T follicular helper cell (primary cell): ENCODE measurements at regions not wholly inside any gene's neighbourhood (a gene's known extent, or its start where the extent isn't known, plus 50 kb on each side); places are given as distances from the start of the nearest gene placed in this dataset.

ENCODE experiments used
- DNase-seq: peaks from one replicate; pipeline ENCODE4 v3.0.0-alpha.2; 2020; ENCODE audit warnings: low read depth

DNA sequence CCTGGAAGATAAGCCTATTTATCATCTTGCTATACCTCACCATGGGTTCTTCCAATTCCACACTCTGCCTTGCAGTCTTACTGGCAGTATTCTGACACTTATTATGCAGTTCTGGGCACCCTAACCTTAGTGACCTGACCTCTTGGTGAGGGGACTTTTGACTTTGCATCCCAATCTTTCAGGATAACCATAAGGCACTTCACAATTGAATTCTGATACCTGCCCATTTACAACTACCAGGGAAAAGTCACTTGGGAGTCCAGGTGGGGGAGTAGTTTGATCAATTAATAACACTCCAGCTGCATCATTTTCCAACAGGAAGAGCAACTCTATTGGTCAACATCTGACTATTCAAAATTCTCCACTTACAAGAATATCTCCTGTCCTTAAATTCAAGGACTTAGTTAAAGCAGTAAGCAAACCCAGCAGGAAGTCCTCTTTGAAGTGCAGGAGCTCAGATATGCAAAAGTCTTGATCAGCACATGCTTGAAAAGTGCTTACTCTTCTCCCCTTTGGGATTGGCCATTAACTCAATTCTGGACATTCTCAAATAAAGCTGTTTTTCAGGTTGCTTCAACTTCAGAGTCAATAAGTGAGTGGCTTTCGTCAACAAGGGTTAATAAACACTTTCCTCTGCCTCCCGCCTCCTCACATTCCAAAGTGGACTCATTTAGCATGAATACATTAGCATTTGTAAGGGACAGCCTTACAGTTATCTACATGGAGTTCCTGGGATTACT, 177.4 kb upstream of the NRIP1 start:
- no peak for DNase-seq

DNA sequence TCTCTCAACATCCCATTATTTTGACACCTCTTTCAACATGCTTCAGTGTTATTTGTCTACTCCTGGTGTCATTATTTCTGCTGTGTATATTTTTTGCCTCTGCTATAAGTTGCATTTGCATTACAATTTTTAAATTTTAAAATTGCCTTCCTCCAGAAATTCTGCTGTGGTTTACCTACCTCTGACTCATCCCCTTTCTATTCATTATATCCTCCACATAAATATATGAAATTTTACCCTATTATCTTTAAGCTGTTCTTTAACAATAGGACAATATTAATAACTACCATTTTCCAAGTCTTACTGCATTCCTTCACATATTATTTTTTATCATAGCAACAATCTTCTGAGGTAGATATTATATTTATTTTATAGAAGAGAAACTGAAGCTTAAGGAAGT, 178.1 kb upstream of the NRIP1 start:
- no peak for DNase-seq

DNA sequence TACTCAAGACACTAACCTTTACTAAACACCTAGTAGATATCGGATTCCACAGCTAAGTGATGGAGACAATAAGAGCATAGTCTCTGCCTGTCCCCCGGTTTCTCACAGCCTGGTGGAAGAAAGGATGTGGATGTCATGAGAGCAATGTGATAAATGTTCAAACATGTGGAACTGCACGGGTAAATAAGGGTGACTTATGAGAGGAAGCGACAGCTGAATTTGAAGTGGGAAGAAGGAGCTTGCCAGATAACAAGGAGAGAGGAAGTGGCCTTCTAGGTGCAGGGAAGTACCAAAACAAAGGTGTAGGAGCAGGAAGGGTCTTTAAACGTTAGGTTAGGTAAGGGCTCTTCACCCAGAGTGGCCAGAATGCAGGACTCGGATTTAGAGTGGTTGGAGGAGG, 178.6 kb upstream of the NRIP1 start:
- DNase-seq: no peak

DNA sequence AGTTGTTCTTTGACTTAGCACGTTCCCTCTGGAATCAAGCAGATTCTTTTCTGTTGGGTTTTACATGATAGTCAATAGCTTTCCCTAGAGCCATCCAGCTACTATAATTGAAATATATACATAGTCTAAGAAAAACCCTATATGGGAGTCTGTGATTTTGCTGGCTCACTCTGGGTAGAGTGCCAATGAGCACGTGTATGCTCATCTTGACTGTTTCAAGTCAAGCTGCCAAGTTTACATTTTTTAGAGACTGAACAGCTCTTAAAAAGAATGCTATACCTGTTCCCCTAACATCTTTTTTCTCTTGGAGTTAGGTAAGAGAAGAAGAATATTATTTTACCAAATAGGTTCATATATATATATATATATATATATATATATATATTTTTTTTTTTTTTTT, 182.8 kb upstream of the NRIP1 start:
- DNase-seq: no peak

DNA sequence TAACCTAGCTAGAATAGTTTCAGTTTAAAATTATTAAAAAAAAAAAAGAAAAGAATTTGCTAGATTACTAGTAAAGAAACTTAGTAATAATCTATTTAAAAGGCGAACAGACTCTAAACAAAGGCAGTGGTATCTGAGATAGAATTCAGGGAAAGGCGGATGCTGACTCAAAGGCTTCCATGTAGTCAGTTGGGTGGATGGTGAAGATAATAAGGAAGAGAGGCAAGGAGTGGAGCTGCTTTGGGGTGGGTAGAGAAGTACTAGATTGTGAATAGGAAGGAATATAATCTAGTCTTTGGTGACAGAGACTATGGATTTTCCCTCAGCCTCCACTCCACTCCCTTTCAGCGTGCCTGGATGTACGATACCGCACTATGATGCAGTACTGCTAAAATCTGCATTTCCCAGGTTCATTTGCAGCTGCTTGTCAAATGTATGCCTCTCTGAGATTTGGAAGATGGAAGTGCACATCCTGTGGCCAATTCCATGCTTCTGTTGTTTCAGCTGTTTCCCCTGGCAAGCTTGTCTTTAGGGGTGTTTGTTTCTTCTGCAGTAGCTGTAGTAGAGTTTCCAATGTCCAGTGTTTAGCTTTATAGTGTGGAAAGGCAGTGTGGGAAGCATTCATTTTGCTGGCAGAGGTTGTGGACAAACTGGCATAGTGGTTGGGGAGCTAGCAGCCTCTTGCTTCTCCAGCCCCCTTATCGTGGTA, 184.6 kb upstream of the NRIP1 start:
- DNase-seq: no peak

DNA sequence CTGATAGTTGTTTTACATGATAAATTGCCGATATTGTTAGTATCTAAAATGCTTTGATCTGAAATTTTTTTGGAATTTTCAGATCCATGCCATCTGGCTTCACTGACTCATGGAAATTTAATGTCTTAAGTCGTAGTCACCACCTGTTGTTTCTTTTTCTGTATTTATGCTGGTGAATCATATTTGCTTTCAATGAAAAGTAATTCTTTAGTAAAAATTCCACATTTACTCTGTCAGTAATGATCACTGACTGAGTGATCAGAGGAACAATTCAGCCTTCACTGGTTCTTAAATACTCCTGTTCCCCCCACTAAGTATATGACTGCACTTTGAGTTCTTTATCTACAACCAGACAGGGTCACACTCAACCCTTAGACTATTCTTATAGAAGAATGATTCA, 185.6 kb upstream of the NRIP1 start:
- no peak for DNase-seq

DNA sequence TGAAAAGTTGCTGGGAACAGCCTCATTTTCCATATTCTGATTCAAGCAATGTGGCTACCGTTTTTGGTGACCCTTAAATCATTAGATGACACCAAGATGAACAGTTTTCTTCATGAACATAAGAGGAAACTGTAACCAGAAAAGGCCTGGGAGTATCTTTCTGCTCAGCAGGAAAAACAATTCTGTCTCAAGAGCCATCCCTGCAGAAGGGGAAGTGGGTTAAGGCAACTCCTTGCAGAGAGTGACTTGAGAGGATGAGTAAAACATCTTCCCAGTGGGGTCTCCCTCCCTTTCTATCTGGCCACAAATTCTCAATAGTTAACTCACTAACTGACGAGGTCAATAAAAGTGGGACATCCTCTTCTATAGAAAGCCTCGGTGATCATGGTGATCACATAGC, 187.6 kb upstream of the NRIP1 start:
- no peak for DNase-seq

DNA sequence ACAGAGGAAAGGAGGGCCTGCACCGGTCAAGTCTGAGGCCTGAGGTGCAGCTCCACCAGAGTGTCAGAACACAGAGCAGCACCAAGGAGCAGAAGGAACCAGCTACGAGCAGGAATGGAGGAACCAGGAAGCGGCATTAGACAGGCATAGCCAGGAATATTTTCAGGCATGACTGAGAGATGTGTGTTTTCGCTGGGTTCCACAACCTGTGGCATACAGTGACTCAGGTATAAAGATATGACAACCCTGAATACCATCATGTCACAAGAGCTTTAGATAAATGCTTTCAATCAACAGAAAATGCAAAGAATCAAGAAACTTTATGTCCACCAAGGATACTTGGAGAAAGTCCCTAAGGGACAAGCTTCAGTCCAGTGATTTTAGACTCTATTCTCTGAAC, 189.3 kb upstream of the NRIP1 start:
- no peak for DNase-seq

DNA sequence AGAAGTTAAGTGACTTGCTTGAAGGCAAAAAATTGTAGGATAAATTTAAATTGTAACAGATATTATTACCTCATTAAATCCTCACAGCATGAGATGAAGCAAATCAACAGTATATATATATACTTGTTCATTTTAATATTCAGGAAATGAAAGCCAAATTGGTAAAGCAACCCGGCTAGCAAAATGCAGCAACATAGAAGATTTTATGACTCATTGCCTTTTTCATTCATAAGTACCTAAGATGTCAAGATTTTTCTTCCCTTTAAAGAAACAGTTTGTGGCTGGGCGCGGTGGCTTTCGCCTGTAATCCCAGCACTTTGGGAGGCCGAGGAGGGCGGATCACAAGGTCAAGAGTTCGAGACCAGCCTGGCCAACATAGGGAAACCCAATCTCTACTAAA, 190.5 kb upstream of the NRIP1 start:
- no peak for DNase-seq

DNA sequence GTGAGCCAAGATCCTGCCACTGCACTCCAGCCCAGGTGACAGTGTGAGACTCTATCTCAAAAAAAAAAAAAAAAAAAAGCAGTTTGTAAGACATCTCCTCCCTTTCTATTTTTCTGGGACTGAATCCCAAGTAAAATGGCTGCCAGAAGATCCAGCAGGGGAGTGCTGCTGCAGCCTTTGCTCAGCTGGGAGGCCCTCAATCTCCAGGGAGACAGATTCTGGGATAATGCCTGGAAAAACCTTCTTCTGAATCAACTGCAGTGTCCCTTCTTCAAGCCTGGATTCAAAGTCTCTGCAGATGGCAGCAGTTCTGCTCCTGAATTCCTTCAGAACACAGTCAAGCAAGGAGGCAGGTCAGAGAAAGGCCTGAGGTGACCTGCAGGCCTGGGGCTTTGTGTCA, 191.0 kb upstream of the NRIP1 start:
- DNase-seq: no peak

DNA sequence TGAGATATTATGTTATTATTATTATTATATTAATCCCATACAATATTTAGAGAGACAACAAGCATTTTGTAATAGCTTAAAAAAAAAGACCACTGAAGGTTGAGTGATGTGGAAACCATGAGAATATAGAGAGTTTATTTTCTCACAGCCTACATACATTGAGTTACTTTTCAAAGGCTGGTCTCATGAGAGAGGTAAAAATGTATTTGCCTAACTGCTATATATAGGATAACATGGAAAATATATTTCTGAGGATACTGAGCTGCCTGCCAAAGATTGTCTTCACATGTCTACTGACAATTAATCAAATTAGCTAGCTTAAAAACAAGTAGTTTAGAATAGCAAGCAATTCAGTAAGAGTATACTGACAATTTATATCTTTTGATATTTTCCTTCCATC, 192.2 kb upstream of the NRIP1 start:
- DNase-seq: no peak

DNA sequence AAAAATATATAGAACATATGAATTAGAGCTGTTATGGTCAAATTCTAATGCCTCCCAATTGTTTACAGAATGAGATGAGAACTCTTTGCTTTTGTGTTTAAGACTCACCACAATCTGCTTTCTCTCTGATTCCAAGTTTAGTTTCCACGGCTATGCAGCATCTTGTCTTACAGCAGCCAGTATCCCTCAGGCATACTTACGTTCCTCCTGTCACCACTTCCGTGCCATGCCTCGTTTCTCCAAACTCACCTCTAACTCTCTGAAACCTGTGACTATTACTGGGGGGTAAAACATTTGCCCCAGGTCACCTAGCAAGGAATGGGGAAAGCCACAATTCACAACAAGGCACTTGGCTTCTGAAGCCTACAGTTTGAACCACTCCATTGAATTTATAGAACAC, 192.8 kb upstream of the NRIP1 start:
- no peak for DNase-seq

DNA sequence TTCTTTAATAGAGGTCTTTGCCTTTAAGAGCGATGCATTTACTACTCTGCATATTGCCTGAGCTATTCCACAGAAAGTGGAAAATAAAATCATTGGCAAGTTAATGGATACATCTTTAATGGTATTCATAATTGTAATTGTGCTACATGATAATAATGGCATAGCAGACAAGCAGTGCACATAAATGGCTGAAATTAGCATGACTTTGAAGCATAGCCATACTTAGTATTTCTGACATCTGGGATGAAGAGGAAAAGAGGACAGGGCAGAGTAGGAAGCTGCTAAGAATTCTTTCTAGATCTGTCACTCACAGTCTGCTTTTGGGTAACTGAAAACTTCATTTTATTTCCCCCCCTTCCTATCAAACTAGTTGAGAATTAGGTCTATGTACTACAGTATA, 195.0 kb upstream of the NRIP1 start:
- no peak for DNase-seq

DNA sequence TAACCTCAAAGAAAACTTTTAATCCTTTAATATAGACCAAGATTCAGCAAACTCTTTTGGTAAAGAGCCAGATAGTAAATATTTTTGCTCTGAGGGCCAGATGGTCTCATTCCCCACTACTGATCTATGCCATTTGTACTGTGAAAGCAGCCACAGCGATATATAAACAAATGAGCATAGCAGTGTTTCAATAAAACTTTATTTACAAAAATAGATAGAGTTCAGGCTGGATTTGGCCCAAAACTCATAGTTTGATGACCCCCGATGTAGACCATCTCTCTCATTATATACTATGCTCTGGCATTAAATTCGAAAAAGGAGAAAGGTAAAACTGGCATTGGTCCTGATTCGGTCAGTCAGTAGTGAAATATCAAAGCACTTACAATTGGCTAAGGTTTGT, 195.8 kb upstream of the NRIP1 start:
- DNase-seq: no peak

DNA sequence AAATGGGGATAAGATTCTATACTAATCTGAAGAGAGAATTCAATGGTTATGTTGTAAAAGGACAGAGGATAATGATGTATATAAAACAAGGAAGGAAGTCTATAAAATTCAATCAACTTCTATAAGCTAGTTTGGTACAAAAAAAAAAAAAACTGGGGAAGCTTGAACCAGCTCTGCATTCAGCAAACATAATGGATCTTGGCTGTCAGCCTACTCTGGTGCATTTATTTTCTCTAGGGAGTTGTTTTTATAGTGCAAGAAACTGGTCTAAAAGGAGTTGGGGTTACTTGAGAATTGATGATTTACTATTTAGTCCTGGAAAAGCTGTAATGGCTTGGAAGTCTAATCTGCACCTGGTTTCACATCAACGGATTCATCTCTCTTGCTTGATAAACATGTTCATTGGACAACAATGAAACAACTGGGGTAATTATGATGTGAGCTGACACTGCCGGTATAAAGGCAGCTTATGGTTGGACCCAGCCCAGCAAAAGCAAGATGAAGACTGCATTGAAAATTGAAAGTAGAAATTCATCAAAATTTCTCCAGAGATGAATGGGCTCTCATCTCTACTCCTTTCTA, 199.4 kb upstream of the NRIP1 start:
- DNase-seq: no peak

DNA sequence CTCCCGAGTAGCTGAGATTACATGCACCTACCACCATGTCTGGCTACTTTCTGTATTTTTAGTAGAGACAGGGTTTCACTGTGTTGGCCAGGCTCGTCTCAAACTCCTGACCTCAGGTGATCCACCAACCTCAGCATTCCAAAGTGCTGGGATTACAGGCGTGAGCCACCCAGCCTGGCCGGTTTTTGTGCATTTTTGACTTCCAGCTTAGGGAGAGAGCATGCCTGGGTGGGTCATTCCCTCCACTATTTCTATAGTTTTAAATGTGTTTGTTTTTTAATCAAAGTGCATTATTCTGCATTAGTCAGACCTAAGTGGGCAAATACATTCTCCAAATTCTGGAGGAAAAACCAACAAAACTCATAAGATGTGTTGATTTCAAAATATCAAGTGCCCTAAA, 207.4 kb upstream of the NRIP1 start:
- DNase-seq: no peak

DNA sequence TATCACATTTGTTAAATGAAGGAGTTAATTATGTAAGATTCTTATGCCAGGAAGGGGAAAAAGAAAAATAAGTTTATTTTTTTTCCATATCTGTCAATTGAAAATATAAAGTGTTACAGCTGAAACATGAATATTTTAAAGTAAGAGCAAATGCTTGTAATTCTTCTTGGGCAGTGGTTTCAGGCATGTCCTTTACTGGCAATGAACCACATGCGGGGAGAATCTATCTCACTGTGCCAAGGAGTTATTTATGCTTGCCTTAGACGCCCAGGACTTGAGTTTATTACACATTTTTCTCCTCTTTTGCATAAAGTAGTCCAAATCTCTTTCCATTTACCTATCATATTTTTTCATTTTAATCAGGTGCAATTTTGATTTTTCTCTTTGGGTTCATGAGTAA, 207.8 kb upstream of the NRIP1 start:
- DNase-seq: no peak

DNA sequence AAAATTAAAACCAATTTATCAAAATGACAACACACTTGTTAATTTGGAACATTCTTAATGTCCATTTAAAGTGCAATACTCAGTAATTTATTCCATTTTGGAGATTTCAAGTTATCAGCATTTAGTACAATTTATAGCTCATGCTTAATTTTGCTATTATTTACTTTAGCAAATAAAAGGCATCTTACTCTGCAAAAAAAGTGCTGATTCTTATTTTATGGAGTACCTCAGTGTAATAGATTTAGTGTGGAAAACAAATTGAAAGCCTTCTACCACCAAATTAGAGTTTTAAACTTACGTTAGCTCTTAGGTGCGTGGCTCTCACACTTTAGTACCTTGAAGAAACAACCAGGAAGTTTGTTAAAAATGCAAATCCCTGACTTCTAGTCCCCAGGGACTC, 208.4 kb upstream of the NRIP1 start:
- DNase-seq: no peak

DNA sequence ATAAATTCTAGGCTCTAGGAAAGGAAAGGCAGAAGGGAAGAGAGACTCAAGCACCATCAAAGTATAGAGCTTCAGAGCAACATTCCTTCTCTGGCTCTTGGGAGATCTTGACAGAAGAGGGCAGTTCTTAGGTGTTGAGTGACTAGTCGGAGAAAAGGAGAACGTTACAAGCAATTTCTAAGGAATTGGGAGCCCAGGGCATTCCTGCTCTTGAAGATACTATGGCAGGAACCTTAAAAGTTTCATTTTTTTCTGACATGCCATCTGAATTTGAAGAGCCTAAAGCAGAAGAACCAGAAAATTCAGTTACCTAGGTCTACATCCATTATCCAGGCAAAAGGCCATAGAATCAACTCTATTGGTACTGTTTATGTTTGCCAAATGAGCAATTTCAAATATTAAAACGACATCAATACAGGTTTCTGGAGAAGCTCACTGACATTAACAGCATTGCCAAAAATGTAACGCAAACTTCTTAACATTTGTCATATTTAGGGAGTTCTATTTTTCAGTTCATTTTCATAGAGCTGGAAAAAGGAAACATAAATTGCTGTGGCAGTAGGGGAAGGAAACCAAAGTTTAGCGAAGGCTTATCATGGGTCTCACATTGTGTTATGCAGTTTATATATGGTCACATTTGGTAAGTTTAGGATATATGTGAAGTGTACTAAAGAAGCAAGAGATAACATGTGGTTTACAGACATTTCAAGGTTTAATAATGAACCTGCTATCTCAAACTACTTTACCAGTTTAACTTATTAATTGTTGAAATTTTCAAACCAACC, 210.1 kb upstream of the NRIP1 start:
- no peak for DNase-seq

DNA sequence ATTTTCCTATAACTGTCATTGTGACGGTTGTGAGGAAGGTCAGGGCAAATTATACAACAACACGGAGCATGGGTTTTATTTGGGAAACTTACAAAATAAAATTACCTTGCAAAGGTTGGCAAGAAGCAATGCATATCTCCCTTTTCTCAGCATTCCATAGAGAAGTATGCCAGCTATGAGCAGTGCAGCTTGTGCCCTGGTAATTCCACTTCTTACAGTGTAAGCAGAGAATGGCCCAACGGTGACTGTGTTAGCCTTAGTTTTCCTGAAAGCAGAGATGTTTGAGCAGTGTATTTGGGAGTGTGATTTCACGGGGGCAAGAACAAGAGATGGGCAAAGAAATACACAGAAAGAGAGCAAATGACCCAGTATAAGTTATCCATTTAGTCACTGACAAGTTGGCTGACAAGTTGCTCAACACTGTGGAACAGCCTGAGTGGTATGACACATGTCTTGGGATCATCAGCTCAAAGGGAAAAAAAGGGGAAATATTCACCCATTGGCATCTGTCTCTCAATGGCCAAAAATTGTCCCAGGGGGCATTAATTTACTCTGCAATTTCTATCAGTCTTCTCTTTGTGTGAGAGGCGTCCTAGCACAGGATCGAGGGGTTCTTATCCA, 210.9 kb upstream of the NRIP1 start:
- DNase-seq: no peak

DNA sequence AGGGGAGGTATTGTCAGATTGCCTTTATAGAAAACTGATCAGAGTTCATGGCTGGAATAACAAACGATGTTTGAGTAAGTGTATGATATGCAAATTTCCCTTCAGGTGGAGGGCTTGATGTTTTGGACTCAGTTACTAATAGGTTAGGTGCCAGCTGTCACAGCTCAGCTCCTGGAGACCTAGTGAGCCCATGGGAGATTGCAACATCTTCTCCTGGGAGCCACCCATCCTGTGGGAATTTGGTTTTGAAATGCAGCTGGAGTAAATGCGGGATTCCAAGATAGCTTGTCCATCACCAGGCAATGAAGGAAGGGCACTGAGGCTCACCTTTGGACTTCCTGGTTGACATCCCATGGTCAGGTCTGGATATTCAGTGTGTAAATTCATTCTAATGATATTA, 211.4 kb upstream of the NRIP1 start:
- DNase-seq: no peak

DNA sequence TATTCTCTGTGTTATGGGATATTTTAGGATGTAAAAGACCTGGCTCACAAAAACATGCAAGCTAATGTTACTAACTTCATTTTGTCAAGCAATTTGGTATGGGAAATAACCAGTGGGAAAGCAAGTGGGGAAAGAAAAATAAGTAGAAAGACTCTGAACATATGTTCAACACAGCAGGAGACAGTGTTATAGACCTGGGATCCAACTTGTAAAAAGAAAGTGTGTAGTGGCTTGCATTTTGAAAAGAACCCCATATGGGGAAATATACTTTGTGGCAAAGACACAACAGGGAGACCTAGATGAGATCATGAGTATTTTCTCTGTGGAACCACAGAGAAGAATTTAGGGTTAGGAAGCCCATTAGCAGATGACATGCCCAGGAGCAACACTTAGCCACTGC, 212.7 kb upstream of the NRIP1 start:
- DNase-seq: no peak
